Loucy (cell line): ENCODE measurements at regions not wholly inside any gene's neighbourhood (a gene's known extent, or its start where the extent isn't known, plus 50 kb on each side); places are given as distances from the start of the nearest gene placed in this dataset.

ENCODE experiments used
- H2AFZ ChIP-seq: fragments of 200-600 bp; sonication (generic); 2 replicates; pipeline ENCODE4 v1.6.0; 2016; ENCODE audit warnings: antibody characterized with exemption, mild to moderate bottlenecking, low read length, moderate library complexity
- H3F3A ChIP-seq: fragments of 200-600 bp; 2 replicates; pipeline ENCODE4 v1.6.0; 2016; ENCODE audit warnings: antibody characterized with exemption, low read depth, mild to moderate bottlenecking
- H3K27me3 ChIP-seq: fragments of 200-600 bp; sonication (generic); 2 replicates; pipeline ENCODE4 v1.6.1; 2014; ENCODE audit warnings: low read length, mild to moderate bottlenecking; ENCODE audit not compliant: insufficient read depth, poor library complexity, severe bottlenecking
- H3K36me3 ChIP-seq: fragments of 200-600 bp; sonication (generic); 2 replicates; pipeline ENCODE4 v1.6.1; 2016; ENCODE audit warnings: low read length; ENCODE audit not compliant: insufficient read depth
- H3K4me1 ChIP-seq: fragments of 200-600 bp; sonication (generic); 2 replicates; pipeline ENCODE4 v1.5.1; 2014; ENCODE audit warnings: low read length, mild to moderate bottlenecking; ENCODE audit not compliant: insufficient read depth, poor library complexity, severe bottlenecking
- H3K4me2 ChIP-seq: fragments of 200-600 bp; sonication (generic); 2 replicates; pipeline ENCODE4 v1.6.0; 2014; ENCODE audit warnings: antibody characterized with exemption, low read length, low read depth, mild to moderate bottlenecking; ENCODE audit not compliant: poor library complexity, severe bottlenecking
- H3K4me3 ChIP-seq: fragments of 200-600 bp; sonication (generic); 2 replicates; pipeline ENCODE4 v1.5.1; 2014; ENCODE audit warnings: low read length, mild to moderate bottlenecking, mixed read lengths; ENCODE audit not compliant: poor library complexity, severe bottlenecking
- H3K79me2 ChIP-seq: fragments of 200-600 bp; sonication (generic); 2 replicates; pipeline ENCODE4 v1.6.1; 2014; ENCODE audit warnings: low read length; ENCODE audit not compliant: insufficient read depth
- H3K9ac ChIP-seq: fragments of 200-600 bp; sonication (generic); 2 replicates; pipeline ENCODE4 v1.6.0; 2014; ENCODE audit warnings: mild to moderate bottlenecking, low read depth, low read length, moderate library complexity; ENCODE audit not compliant: poor library complexity, severe bottlenecking
- H3K9me2 ChIP-seq: fragments of 200-600 bp; sonication (generic); replicated peaks from 2 replicates; pipeline ENCODE4 v1.6.1; 2016; ENCODE audit warnings: low read depth, low read length, mixed read lengths
- H3K9me3 ChIP-seq: fragments of 200-600 bp; sonication (generic); 2 replicates; pipeline ENCODE4 v1.6.1; 2014; ENCODE audit warnings: mild to moderate bottlenecking, antibody characterized with exemption, low read length, low read depth; ENCODE audit not compliant: insufficient read depth
- H4K20me1 ChIP-seq: fragments of 200-600 bp; sonication (generic); 2 replicates; pipeline ENCODE4 v1.6.0; 2014; ENCODE audit warnings: antibody characterized with exemption, low read length, mild to moderate bottlenecking; ENCODE audit not compliant: insufficient read depth, poor library complexity, severe bottlenecking
- CTCF ChIP-seq: fragments of 200-600 bp; sonication (generic); conservative IDR thresholded peaks from 2 replicates; pipeline ENCODE4 v1.5.1; 2014; ENCODE audit warnings: mild to moderate bottlenecking, antibody characterized with exemption, low read length
- EZH2phosphoT487 ChIP-seq: fragments of 200-600 bp; IDR thresholded peaks from 2 replicates; pipeline ENCODE4 v1.6.1; 2018; ENCODE audit warnings: antibody characterized with exemption, mild to moderate bottlenecking, moderate library complexity, borderline replicate concordance

GRCh38 chr1:187816646-187817045, 987.9 kb downstream of the PLA2G4A start:
- Histone ChIP-seq H3K79me2 (no peaks in the 10 kb centered on the region), H3F3A (no peaks in the 10 kb centered on the region), H3K4me1 (no peaks in the 10 kb centered on the region), H3K9ac (no peak overlapping the region), H4K20me1 (no peaks in the 10 kb centered on the region), H3K4me2 (no peak overlapping the region), H3K27me3 (no peaks in the 10 kb centered on the region), H3K36me3 (no peaks in the 10 kb centered on the region), H2AFZ (no peak overlapping the region), H3K9me3 (no peaks in the 10 kb centered on the region), H3K4me3 (no peak overlapping the region), H3K9me2 (no peaks in the 10 kb centered on the region)
- TF ChIP-seq CTCF (no peak), EZH2phosphoT487 (no peak)

GRCh38 chr1:187817782-187818181, 989.0 kb downstream of the PLA2G4A start:
- Histone ChIP-seq H3K4me1 (no peaks in the 10 kb centered on the region), H2AFZ (no peak overlapping the region), H3K27me3 (no peaks in the 10 kb centered on the region), H3K79me2 (no peaks in the 10 kb centered on the region), H3K36me3 (no peaks in the 10 kb centered on the region), H3K9me2 (no peaks in the 10 kb centered on the region), H3F3A (no peaks in the 10 kb centered on the region), H4K20me1 (no peaks in the 10 kb centered on the region), H3K9me3 (no peaks in the 10 kb centered on the region), H3K4me3 (no peak overlapping the region), H3K4me2 (no peak overlapping the region), H3K9ac (no peak overlapping the region)
- TF ChIP-seq CTCF (0 out of 2 replicates have a peak, but pooled peaks have one; percentile 12), EZH2phosphoT487 (no peak)

GRCh38 chr1:187819086-187819485, 990.3 kb downstream of the PLA2G4A start:
- no peak overlapping the region for H3K9ac ChIP-seq
- H3K9me2 ChIP-seq, result no peaks in the 10 kb centered on the region
- no peaks in the 10 kb centered on the region for H3K79me2 ChIP-seq
- H4K20me1 ChIP-seq, result no peaks in the 10 kb centered on the region
- TF ChIP-seq CTCF, result no peak
- no peak for TF ChIP-seq EZH2phosphoT487
- H3K4me2 ChIP-seq, result no peak overlapping the region
- H3K36me3 ChIP-seq, result no peaks in the 10 kb centered on the region
- no peaks in the 10 kb centered on the region for H3K9me3 ChIP-seq
- H2AFZ ChIP-seq, result no peak overlapping the region
- H3K4me3 ChIP-seq, result no peak overlapping the region
- no peaks in the 10 kb centered on the region for H3F3A ChIP-seq
- no peaks in the 10 kb centered on the region for H3K4me1 ChIP-seq
- H3K27me3 ChIP-seq, result no peaks in the 10 kb centered on the region
